HG03442 (cell line): ENCODE measurements at regions not wholly inside any gene's neighbourhood (a gene's known extent, or its start where the extent isn't known, plus 50 kb on each side); places are given as distances from the start of the nearest gene placed in this dataset.

Experiments used
- ATAC-seq: cut with Tn5 transposase; IDR thresholded peaks from one replicate; pipeline ENCODE4 v1.9.1; 2021; ENCODE audit warnings: mild to moderate bottlenecking, moderate library complexity; ENCODE audit not compliant: unreplicated experiment

DNA sequence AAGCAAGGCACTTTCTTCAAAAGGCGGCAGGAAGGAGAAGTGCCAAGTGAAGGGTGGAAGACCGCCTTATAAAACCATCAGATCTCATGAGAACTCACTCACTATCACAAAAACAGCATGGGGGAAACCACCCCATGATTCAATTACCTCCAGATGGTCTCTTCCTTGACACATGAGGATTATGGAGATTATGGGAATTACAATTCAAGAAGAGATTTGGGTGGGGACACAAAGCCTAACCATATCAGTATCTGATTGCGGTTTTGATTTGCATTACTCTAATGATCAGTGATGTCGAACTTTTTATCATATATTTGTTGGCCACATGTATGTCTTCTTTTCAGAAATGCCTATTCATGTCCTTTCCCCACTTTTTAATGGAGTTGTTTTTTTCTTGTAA is 549.3 kb upstream of the IL12A start:
- no peak for ATAC-seq

DNA sequence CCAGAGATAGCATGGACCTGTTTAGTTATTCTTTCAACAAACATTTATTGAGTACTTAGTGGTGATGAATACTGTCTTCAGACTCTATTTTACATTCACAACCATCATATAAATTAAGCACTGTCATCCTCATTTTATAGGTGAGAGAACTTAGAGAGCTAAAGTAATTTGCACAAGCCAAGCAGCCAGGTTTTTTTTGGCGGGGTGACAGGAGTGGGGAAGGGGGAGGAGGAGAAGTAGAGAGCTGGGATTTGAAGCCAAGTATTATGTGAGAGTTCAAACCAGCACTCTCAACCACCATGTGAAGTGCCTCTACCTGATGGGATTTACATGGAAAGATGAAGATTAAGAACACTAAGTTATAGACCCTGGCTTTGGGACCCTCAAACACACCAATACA is 547.4 kb upstream of the IL12A start:
- no peak for ATAC-seq

DNA sequence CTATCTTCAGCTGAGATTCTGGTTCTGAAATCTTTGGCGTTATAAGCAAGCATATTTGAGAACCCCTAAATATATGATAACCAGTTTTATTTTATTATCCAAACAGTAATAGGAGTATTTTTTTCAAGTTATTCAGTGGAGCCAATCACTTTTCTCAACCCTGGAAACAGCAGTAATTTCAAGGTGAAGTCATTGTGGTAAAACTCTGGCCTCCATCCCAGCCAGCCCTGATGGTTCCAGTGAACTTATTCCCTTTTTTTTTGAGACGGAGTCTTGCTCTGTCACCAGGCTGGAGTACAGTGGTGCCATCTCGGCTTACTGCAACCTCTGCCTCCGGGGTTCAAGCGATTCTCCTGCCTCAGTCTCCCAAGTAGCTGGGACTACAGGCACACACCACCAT is 545.4 kb upstream of the IL12A start:
- ATAC-seq, result no peak

DNA sequence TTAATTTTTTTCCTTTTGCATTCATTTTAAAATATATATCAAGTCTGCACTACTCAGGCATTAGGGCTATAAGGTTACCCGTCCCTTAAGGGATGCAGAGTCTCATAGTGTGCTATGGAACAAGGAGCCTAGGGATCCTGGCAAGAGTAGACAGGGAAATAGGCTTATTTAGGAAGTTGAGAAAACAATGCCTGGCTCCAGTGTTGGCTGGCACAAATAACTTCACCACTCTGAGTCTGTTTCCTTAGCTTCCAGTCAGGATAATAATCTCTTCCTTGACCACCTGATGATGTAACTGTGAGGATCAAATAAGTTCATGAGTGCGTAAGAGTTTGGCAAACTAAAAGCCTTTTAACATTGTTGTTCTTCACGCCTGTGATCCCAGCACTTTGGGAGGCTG is 540.8 kb upstream of the IL12A start:
- ATAC-seq, result no peak

DNA sequence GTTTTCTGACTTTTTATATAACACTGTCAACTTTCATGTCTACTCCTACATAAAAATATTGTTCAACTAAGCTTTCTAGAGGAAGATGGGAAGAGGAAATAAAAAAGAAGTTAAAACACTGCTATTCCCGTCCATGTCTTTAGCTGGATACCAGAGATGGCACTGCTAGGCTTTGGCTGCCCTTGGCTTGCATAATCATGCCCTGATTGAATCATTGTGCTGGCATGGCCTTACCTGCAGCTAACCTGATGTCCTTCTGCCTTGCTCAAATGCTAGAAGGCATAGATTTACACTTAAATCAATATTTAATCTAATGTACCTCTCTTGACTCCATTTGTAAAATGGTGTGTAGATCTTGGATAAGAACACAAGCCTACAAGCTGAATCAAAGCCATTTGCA is 539.7 kb upstream of the IL12A start:
- no peak for ATAC-seq

DNA sequence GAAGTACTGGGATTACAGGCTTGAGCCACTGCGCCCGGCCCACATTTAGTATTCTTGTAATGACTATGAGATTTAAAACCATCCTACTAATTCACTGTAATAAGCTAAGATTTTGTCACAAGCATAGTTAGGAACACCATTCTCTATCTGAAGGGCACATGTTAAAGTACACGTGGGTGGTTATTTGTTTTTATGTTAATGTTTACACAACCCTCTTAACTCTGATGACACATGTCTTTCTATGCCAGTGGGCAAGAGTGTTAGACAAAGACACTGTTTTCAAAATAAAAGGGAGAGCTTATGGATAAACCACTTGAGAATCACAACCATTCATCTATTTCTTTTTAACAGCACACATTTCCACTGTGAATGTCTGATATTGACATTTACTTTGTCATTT is 537.6 kb upstream of the IL12A start:
- no peak for ATAC-seq

DNA sequence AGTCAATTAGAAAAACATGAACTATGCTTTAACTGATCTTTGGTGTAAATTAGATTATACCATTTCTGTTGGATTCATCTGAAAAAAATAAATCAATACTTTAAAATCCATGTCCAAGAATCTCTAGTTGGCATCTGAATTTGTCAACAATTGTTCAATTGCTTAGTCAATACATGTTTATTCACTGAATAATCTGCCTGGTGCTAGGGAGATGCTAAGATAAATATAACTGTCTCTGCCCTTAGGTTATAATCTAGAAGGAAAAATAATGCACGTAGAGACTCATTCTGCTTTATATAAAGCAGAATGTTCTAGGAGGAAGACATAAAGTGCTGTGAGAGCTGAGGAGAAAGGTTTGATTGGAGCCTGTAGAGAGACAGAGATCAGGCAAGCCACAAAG is 537.2 kb upstream of the IL12A start:
- ATAC-seq, result no peak

DNA sequence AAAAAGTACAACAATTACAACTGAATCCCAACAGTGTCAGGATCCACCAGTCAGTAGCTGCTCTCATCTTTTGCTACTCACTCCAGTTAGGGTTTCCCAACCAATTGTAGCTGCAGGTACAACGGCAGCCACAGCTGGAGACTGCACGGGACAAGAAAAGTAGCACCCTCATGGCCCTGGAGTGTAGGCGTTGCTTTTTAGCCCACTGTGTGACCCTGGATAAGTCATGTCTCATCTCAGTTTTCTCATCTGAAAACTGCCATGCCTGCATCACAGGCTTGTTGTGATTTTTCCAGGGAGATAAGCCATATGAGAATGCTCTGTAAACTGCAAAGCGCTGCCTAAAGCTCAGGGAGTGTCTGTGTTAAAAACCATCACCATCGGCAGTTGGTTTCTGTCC is 535.6 kb upstream of the IL12A start:
- ATAC-seq, result no peak

DNA sequence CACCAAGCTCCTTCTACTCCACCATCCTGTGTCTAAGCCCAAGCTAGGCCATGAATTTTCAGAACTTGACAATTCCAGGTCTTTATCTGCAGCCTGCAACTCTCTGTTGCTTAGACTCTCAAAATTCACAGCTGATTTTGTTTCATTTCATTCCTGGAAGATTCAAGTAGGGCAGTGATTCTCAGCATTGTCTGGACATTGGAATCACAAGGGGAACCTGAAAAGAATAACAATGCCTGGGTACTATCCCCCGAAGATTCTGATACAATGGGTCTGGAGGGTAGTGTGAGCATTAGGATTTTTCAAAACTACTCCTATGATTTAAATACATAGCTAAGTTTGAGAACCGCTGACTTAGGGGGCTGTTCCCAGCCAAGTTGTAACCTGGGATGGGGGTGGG is 534.7 kb upstream of the IL12A start:
- no peak for ATAC-seq

DNA sequence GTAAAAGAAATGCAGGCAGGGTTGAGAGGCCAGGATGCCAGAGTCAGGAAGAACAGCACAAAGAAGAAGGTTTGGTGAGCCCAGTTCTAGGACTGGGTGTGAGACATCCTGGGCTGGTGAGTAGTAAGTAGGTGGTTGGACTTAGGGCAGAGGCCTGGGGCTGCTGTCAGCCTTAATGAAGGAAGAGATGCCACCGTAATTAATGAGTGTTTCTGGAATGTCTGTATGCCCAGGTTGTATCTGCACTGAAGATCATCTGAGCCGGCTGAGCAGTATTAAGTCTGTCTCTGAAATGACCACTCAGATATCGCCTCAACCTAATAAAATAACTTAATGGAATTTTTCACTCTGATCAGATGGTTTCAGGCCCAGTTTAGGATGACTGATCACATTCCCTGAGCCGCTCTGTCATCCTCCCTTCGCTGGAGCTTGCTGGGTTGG is 532.9 kb upstream of the IL12A start:
- no peak for ATAC-seq

DNA sequence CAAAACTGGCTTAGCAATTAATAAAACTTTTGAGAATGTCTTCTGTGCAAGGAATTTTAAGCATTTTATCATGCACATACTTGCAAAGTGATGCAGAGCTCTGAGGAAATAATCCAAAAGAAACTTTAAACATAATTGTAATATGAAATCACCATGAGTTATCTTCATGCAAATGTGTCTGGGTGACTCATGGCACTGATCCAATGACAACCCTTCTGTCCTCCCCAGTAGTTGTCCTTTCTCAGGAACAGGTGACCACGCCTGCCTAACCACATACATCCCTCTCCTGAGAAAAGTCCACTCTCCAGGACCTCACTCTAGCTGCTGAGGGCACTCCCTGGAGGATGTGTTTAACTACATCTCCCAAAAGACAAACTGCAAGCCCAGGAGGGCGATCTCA is 530.6 kb upstream of the IL12A start:
- no peak for ATAC-seq

DNA sequence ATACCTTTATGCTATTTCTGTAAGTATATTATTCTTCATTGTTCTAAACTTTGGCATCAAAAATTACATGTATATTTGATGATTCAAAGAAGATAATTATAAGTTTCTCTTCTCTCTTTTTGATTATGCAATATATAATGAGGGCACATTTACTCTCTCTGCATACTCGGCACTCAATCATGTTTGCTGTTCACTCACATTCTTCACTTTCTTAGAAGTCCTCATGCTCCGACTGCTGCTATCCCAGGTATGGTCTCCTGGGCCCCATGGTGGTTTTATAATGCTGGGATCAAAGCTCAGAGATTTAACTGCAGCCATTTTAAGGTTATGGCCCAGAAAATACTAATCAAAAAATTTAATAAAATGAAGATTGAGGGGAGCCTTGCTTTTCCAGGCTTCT is 529.7 kb upstream of the IL12A start:
- no peak for ATAC-seq

DNA sequence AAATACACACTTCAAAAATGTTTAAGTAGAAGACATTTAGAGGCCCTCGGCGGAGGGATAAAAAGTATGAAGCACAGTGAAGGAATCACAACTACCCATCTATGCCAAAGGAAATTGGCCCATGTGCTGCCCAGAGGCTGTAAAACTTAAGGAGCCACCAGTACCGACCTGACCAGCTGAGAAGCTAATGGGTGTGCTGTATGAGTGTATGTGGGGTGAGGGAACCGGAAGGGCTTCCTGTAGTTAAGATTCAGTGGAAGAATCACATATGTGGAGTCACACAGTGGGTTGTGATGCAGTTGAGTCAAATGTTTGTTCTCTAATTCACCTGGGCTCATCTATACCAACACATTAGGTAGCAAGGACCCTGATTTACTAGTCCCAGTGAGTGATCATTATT is 516.0 kb upstream of the IL12A start:
- no peak for ATAC-seq

DNA sequence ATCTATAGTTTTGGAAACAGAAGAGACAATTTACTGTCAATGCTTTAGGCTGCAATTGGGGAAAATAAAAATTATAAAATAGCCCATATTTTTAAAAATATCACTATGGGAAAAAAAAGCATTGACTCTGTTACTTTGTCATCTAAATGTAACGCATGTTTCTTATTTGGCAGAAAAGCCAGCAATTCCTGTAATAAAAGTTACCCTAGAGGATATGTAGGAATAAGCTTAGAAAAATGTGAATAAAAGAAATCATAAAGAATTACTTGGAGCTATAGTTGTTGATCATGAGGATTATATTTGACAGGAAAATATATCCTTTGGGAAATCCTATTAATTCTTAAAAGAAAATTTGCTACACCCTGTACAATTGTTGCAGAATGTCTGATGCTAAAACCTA is 515.4 kb upstream of the IL12A start:
- ATAC-seq, result no peak

DNA sequence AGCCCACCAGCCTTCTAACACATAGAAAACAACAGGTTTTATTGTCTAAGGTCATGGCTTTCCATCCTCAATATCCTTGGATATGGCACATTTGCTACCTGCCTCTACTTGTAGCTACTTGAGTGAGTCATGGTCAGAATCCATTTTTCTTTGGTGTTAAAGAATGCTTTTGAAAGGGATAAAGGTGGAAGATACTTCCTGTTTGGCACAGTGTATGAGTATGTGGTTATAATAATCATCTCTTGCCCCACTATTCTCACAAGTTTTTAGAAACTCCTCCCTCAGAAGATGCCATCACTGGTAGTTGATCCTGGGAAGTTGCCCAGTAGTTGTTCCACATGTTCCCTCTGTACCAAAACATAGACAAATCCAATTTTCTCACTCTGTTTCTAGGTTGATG is 508.6 kb upstream of the IL12A start:
- ATAC-seq, result no peak

DNA sequence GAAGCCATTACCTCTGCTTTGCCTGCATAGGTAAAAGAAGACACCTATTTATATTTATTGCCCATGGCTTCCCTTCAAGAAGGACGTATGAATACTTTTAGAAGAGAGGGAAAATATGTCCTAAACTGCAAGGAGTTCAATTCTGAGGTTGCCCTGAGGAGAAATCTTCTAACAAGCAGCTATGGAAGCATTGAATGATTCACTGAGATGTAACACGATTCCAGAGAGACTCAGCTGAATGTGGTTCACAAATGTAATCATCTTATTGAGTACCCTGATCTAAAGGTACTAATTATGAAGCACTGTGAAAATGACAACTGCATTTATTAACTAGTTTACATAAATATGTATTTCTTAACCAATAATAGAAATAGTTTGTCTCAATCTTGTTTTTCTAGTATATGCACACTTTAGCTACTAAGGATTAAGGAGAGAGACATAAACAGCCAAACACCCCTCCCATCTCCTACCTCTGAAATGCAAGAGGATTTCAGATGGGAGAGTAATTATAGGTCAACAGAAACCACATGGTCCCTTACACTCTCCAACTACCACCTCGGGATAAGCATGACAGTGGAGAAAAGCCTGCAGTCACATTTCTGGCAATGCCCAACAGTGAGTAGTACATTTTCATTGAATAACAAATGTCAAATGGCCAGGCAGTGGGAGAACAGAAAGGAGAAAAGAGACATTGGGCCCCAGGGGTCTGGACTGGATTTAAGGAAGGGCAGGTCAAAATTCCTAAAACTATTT is 506.2 kb upstream of the IL12A start:
- no peak for ATAC-seq

DNA sequence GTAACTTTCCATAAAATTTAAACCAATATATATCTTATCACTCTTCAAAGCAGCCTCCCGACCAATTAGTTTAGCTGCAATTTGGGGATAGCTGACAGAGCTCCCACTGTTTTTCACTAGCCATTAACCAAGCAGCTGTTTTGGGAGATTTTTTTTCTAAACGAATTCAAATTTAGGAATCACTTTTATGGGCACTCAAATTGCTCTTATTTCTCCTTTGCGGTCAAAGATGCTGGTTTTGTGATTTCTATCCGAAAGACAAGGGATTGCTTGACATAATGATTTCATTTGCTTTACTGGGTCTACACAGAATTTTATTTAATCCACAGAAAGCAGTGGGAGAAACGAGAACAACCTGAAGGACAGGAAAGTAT is 505.7 kb upstream of the IL12A start:
- no peak for ATAC-seq

DNA sequence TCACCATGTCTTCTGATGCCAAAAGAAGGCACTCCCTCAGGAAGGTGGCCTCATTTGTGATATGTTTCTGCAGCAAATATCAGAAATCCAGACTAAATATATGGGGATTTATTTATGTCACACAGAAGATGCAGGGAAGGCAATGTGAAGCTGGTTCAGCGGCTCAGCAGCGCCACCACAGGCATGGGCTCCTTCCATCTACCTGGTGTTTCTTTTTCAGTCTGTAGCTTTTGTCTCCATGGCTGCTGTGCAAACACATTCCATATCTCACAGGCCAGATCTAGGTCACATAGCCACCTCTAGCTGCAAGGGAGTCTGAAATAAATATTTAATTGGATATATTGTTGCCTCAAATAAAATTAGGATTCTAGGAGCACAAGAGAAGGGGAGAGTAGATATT is 502.1 kb upstream of the IL12A start:
- ATAC-seq, result no peak

DNA sequence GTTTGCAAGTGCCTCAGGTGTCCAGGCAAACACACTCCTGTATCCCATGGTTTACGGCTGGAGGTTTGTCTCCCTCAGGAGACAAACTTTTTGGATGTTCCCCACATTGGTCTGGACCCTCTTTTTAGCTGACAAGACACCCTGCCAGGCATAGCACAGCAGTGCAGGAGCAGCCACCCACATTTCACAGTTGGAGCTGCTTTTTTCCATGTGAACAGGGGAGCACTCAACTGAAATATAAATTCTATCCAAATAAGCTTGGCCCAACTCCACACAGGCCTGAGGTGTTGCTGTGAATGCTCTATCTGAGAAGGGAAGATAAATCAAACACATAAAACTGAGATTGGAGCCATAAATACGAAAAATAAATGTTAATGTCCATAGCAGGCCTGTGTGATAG is 501.3 kb upstream of the IL12A start:
- ATAC-seq, result no peak

DNA sequence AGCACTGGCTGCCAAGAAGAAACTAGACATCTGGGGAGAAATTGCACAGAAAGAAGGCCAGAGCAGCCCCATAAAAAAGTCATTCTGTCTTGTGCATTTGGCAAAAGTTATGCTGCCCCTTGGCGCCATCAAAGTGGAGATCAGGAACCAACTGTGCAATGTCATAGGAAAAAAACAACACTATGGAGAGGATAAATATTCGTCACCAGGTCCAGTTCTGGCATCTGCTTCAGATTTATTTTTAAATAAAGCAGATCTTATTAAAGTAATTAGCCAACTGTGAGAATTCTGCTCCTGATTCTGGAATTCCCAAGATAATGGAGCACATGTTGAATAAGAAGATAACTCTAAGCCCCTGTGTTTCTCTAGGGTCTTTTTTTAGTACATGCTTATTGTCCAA is 500.0 kb upstream of the IL12A start:
- no peak for ATAC-seq

DNA sequence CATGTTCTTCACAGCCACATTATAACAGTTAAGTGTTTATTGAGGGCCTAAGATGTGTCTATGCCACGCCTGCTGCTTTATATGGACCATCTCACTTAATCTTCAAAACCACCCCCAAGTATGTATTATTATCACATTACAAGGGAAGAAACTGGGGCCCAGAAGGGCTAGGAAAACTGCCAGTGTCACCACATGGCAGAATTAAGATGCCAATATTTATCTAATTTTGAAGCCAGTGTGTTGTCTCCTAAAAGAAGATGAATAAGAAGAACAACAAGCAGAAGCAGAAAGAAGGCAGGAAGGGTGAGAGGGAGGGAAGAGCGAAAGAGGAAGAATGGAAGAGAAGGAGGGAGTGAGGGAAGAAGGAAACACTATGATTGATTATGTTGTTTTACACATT is 491.3 kb upstream of the IL12A start:
- ATAC-seq, result no peak

DNA sequence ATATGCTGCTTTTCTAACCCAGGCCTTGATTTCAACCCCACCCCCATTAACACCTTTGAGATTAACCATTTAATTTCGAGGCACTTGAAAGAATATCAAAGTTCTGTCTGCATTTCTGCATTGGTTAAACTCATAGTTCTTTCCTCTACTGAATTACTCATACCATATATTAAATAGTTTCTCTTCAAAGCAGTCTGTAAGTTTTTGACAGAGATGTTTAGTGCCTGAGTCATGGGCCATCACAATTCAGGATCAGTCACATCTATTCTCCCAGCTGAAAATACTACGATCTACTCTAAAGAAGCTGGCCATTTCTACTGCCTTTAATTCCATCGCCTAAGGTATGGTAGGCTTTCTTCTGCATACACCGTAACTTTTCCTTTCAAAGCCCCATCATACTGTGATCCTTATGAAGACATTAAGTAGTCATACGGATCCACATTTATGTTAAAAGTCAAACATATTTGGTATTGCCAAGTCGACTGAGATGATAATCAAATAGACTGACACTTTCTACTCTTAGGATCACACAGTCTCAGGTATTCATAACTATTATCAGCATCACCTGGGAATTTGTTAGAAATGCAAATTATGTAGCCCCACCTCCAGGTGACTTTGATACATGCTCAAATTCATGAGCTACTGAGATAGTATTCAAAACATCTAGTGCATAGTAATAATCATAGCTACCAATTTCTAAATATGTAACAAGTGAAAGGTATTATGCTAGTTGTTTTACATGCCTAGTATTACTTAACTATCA is 489.4 kb upstream of the IL12A start:
- no peak for ATAC-seq

DNA sequence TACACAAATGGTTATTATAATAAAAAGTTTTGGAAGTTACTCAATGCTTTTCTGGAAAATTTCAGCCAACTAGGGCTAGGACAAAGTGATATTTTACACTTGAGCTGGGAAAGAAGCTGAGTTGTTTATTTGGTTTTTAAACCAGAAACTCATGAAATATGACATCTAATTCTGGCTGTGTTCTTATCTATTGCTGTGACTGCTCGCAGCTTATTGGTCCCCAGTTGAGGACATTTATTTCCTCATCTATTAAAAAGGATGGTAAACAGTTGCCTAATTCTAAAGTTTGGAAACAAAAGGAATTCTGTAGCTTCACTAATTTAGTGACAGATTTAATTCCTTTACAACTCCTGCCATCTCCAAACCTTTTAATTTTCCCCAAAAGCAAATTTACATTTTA is 487.6 kb upstream of the IL12A start:
- no peak for ATAC-seq
